ENCODE measurements at regions not wholly inside any gene's neighbourhood (a gene's known extent, or its start where the extent isn't known, plus 50 kb on each side); places are given as distances from the start of the nearest gene placed in this dataset.

DNA sequence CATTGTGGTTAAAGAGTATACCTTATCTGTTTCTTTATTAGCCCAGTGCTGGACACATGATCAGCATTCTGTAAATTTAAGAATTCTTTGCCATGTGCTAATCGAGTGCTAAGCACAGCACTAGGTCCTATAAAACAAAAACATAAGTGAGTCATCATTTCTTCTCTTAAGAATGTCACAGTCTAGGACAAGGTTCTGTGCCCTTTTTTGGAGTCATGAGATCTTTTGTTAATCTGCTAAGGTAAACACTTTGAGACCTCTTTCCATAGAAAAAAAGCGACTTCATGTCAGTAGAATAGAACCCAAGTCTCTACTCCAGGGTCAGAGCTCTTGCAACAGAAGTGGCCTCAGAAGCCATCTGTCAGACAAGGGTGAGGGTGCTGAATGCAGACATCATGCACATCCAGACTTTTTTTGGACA, 70.0 kb upstream of the NFIA start:
- intact Hi-C loops (cut with DNase I): no loop called here
- H3K9me3 ChIP-seq: no peaks in the 10 kb centered on the region
- TF ChIP-seq, protein P1, sequence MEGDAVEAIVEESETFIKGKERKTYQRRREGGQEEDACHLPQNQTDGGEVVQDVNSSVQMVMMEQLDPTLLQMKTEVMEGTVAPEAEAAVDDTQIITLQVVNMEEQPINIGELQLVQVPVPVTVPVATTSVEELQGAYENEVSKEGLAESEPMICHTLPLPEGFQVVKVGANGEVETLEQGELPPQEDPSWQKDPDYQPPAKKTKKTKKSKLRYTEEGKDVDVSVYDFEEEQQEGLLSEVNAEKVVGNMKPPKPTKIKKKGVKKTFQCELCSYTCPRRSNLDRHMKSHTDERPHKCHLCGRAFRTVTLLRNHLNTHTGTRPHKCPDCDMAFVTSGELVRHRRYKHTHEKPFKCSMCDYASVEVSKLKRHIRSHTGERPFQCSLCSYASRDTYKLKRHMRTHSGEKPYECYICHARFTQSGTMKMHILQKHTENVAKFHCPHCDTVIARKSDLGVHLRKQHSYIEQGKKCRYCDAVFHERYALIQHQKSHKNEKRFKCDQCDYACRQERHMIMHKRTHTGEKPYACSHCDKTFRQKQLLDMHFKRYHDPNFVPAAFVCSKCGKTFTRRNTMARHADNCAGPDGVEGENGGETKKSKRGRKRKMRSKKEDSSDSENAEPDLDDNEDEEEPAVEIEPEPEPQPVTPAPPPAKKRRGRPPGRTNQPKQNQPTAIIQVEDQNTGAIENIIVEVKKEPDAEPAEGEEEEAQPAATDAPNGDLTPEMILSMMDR (IDR thresholded peaks at IDR 0.05): no peak
- H3K27me3 ChIP-seq: no peaks in the 10 kb centered on the region
- no peak overlapping the region for H3K4me3 ChIP-seq
- ATAC-seq (no peak), DNase-seq (no peak), FAIRE-seq (no peak)
- no peak overlapping the region for H3K27ac ChIP-seq
- no peaks in the 10 kb centered on the region for H3K4me1 ChIP-seq
- 80 to 83% methylated on average over 2 of the region's 2 CpGs for WGBS, 2 donors
- no peaks in the 10 kb centered on the region for H3K36me3 ChIP-seq

GRCh38 chr1:61011561-61012263, 70.6 kb upstream of the NFIA start:
- no peaks in the 10 kb centered on the region for H3K9me3 ChIP-seq
- FAIRE-seq (no peak), ATAC-seq (no peak), DNase-seq (no peak)
- no peaks in the 10 kb centered on the region for H3K4me1 ChIP-seq
- 56 to 69% methylated on average over 11 of the region's 11 CpGs for WGBS, 2 donors
- no peaks in the 10 kb centered on the region for H3K36me3 ChIP-seq
- H3K4me3 ChIP-seq: no peak overlapping the region
- no peaks in the 10 kb centered on the region for H3K27me3 ChIP-seq
- no peak overlapping the region for H3K27ac ChIP-seq
- intact Hi-C loops (cut with DNase I): no loop called here
- TF ChIP-seq, protein P1 (IDR thresholded peaks at IDR 0.05): no peak

- WGBS, 2 donors: 74 to 86% methylated on average over 5 of the region's 5 CpGs
Measured at GRCh38 chr1:61007534-61008364, 74.6 kb upstream of the NFIA start.

DNA sequence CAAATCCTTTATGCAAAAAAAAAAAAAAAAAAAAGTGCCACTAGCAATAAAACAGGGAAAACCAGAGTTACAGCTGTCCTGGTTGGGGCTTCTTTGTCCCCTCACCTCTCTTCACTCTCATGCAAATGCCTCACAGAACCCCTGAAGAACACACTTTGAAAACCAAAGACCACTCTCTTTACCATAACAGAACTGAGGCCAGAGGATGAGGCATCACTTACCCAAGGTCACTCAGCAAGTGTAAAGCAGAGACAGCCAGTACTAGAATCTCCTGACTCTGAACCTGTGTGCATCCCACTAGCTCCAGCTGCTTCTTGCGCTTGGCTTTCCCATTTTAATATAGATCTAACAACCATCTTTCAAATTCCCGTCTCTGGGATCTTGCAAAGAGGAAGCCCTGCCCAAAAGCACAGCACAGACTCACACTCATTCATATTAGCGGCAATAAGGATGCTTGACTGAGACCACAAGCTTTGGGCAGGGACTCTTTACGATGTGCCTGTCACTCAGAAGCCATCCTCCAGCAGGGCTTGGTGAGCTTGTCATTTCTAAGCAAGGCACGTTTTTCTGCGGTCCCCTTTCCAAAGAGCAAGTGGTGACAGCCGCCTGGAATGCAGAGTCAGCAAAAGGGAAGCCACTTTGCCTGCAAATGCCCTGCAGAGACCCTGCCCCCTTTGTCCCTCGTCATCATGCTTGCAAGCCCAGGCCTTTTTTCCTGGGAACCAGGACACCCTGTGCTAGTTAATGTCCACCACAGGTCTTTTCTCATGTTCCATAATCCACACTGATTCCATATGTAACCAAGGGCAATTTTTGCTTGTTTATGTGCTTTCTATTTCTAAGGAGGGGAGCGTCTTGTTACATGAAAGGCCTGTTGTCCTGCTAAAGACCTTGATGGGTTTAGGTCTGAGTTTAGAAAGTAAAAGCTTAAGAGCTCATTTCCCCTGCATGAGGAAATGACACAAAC, 76.5 kb upstream of the NFIA start:
- no peak overlapping the region for H3K4me3 ChIP-seq
- H3K9me3 ChIP-seq: no peaks in the 10 kb centered on the region
- no peaks in the 10 kb centered on the region for H3K36me3 ChIP-seq
- ATAC-seq (no peak), FAIRE-seq (no peak), DNase-seq (no peak)
- WGBS, 2 donors: 68 to 69% methylated on average over 9 of the region's 9 CpGs
- H3K27me3 ChIP-seq: no peaks in the 10 kb centered on the region
- H3K4me1 ChIP-seq: no peaks in the 10 kb centered on the region
- intact Hi-C loops (cut with DNase I): no loop called here
- no peak overlapping the region for H3K27ac ChIP-seq
- TF ChIP-seq, protein P1 (IDR thresholded peaks at IDR 0.05): no peak

More at GRCh38 chr1:61007534-61008364, 74.6 kb upstream of the NFIA start:
- TF ChIP-seq, protein P1 (IDR thresholded peaks at IDR 0.05): no peak
- FAIRE-seq: no peak
- intact Hi-C loops (cut with DNase I): no loop called here
- Histone ChIP-seq H3K27me3 (no peaks in the 10 kb centered on the region), H3K4me1 (no peaks in the 10 kb centered on the region), H3K9me3 (no peaks in the 10 kb centered on the region), H3K27ac (no peak overlapping the region), H3K4me3 (no peak overlapping the region), H3K36me3 (no peaks in the 10 kb centered on the region)
- ATAC-seq: no peak
- DNase-seq: no peak
